HG03060 (cell line): ENCODE measurements at regions not wholly inside any gene's neighbourhood (a gene's known extent, or its start where the extent isn't known, plus 50 kb on each side); places are given as distances from the start of the nearest gene placed in this dataset.
"Not testable (repeated sequence)": the region's sequence is repeated elsewhere in the genome, so short reads cannot be mapped to it uniquely, and the experiment has no call there.

Experiments
- ATAC-seq: cut with Tn5 transposase; IDR thresholded peaks from one replicate; pipeline ENCODE4 v1.9.1; 2021; ENCODE audit warnings: low read depth, moderate number of reproducible peaks; ENCODE audit not compliant: unreplicated experiment

DNA sequence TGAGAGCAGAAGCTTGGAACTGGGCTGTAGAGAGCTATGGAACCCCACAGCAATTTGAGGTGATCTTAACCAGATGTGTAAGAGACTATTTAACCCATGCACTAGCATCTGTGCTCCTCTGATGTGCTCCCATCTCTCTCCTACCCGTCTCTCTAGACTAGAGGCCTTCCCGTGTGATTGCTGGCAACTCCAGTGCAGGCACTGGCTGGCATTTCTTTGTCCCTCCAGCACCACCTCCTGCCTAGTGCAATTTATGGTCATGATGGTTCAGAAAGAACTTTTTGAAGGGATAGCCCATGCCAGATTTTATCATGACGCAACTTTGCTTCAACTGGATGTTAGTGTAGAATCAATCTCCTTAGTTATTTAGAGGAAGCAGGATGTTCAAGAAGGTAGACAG, 193.0 kb downstream of the BCL2L11 start:
- not testable (repeated sequence) for ATAC-seq

DNA sequence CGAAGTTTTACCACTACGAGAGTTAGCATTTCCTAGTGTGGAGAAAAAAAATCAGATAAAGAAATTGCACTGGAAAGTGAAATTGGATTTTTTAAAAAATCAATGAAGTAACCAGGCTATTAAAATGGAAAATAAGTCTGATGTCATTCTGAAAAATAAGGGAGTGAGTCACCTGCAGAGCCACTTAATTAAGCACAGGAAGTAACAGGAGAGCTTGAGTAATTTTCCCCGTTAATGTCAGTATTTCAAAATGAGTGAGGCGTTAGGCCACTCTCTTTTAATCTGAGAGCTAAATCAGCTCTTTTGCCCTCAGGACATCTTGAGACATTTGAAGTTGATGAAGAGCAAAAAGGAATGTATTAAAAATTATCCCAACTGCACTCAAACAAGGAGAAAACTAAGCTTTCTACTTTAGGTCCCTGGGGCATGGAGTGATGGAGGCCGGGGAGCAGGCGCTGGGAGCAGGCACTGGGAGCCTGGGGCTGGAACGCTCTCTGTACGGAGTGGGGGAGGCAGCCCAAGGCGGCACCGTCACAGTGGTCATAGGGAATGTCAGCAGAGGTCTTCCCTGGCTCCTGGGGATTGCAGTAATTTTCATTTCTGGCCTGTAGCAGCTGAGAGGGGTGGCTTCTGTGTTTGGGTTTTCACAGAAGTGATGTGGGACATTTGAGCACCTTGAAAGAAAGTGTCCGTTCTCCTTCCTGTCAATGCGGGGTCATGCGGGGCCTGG, 194.6 kb downstream of the BCL2L11 start:
- ATAC-seq = not testable (repeated sequence)

DNA sequence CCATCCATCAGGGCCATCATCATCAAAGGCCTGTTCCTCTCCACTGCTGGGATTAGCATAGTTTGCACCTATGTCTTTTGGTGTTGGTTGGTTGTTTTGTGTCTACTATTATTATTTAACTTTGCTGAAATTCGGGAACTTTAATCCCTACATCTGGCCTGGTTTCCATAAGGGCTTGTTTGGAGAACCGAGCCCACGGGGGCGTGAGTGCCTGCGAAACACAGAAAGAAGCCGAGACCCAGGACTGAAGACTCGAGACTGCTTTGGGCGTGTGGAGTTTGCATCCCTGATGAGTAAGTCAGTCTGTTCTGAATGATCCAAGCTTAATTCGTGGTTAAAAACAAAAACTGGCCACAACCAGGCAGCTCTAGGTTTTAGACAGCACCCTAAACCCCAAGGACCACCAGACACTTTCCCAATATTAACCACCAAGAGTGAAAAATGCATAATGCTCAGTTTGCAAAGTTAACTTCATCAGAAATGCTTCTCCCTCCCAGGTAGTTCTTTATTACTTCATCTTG, 195.6 kb downstream of the BCL2L11 start:
- ATAC-seq = not testable (repeated sequence)

GRCh38 chr2:111316881-111317549, 196.3 kb downstream of the BCL2L11 start:
- ATAC-seq = not testable (repeated sequence)

DNA sequence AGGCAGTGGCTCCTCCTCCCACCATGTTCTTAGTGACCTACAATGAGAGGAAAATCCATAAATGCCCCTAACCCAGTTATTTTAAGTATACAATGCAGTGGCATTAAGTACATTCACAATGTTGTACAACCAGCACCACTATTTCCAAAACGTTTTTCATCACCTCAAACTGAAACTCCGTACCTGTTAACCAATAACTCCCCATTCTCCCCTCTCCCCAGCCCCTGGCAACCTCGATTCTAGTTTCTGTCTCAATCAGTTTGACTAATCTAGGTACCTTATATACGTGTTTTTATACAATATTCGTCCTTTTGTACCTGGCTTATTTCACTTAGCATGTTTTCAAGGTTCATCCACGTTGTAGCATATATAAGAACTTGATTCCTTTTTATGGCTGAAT, 198.8 kb downstream of the BCL2L11 start:
- ATAC-seq = not testable (repeated sequence)

DNA sequence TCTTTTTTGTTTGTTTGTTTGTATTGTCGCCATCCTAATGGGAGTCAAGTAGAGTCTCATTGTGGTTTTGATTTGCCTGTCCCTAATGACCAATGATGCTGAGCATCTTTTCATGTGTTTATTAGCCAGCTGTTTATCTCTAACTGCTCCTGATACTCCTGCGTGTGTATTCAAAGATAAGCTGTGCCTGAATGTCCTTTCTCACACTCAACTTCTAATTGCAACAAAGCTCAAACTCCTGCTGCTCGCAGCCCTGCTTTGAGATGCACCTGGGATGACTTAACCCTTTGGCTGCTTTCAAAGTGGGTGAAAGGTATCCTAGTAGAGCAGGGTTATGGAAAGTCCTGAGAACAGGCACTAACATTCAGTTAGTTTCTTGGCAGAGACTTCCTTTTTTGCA, 199.6 kb downstream of the BCL2L11 start:
- not testable (repeated sequence) for ATAC-seq

DNA sequence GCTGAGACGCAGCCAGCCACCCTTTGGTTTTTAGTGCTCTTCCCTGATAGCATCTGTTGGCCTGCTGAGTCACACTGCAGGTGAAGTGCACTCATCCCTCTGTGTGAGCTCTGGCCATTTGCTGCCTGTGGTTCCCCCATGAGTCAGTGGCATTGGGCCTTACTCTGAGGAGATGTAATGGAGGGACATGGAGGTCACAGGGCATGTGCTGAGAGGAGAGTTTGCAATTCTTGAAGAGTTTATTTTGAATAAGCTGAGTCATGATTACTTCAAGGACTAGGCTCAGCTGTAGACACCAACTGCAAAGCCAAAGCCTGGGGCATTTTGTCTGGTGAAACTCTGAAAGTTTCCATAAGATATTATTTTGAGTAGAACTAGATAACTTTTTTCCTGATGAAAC, 200.3 kb downstream of the BCL2L11 start:
- not testable (repeated sequence) for ATAC-seq

DNA sequence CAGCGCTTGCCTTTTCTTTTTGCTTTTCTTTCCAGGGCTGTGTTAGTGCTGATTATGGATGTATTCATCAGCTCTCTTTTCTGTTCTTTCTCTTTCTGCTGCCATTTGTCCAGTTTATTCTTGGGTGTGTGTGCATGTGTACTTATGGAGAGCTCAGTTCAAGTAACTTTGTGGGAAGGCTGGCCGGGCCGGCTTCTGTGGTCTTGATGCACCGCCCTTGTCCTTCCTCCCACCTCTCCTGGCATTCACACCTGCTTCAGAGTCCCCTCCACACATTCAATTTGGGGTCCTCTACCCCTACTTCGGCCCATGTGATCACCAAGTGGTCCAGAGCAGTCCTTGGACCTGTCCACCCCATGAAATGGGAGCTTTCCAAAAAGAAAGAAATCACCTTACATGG, 202.7 kb downstream of the BCL2L11 start:
- ATAC-seq = not testable (repeated sequence)

GRCh38 chr2:111327726-111328125, 207.0 kb downstream of the BCL2L11 start:
- ATAC-seq = not testable (repeated sequence)

DNA sequence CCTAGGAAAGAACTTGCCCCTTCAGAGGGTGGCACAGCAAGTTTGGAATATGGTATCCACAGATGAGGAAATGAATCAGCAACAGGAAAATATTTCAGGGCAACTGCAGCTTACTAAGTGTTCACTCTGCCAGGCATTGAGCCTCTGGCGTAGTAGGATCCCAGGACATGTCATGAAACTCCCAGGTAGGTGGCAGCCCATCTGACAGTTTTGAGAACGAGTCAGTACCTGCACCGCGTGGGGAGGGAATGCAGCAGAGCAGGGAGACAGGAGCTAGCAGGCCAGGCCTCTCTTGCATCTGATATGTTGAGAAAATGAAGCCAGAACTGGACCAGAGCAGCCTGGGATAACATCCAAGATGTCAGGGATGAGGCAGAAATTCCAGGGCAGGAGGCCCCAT, 208.6 kb downstream of the BCL2L11 start:
- ATAC-seq = not testable (repeated sequence)

GRCh38 chr2:111331099-111331724, 210.5 kb downstream of the BCL2L11 start:
- not testable (repeated sequence) for ATAC-seq

DNA sequence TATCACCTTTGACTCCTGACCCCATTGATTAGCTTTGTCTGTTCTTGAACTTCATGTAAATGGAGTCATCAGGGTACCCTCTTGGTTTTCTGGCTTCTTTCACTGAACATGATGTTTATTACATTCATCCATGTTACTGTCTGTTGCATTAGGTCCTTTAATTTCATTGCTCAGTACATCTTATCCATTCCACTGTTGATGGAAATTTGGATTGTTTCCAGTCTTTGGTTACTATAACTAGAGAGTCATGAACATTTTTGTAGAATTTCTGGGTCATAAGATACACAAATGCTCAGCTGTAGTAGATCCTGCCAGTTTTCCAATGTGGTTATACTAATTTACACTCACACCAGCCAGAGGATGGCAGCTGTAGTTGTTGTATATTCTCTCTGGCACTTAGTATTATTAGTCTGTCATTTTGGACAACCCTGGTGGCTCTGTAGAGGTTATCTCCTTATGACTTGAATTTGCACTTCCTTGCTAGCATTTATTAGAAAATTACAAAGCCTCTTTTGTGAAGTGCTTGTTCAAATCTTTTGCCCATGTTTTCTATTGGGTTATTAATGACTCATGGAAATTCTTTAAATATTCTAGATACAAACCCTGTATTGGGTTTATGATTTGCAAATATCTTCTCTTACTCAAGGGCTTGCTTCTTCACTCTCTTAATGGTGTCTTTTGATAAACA, 214.7 kb downstream of the BCL2L11 start:
- ATAC-seq = not testable (repeated sequence)

DNA sequence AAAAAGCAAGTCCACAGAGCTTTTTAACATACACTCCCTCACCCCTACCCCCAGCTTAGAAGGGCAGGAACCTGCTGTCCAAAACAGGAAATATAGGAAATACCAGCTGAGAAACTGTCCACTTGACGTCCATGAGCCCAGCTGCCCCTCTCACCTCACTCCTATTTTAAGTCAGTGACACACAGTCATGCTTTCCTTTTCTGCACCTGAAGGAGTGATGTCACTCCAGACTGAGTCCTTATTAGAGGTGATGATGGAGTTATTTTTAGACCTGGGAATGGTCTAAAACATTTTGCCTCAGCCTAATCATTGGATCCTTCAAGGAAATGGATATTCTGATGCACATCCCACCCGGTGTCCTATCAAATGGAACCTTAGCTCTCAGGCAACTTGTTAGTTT, 217.8 kb downstream of the BCL2L11 start:
- not testable (repeated sequence) for ATAC-seq

GRCh38 chr2:111339476-111339875, 218.8 kb downstream of the BCL2L11 start:
- not testable (repeated sequence) for ATAC-seq

DNA sequence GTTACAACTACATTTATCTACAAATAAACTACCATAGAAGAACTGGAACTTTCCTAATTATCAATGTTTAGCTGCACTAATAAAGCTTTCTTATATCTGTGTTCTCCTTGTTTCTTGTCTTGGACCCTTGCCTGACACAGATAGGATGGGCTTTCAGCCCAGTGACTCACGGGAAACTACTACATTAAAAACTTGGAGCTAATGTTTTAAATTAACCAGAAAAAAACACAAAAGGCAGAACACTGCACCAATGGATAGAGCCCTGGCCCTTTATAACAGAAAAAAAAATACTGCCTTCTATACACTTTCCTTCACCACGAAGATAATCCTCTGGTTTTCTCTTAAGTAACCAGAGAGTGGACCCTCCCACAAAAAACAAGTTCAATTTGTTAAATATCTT, 223.9 kb downstream of the BCL2L11 start:
- ATAC-seq = not testable (repeated sequence)

DNA sequence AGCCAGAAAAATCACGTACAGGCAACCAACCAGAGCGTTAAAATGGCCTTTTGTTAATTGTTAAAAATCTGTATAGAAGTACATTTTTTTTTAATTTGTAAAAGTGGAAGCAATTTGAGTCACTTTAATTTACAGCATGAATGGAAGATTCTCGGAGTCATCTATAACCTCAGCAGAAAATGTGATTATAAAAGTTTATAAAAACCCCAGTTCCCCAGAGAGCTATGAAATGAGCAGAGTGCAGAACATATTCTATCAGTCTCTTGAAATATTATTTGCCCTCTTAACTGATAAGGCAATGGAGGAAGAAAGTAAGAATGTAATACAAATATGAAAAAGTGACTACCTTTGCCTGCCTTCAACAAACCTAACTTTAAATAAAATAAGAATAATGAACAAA, 224.7 kb downstream of the BCL2L11 start:
- ATAC-seq = not testable (repeated sequence)

DNA sequence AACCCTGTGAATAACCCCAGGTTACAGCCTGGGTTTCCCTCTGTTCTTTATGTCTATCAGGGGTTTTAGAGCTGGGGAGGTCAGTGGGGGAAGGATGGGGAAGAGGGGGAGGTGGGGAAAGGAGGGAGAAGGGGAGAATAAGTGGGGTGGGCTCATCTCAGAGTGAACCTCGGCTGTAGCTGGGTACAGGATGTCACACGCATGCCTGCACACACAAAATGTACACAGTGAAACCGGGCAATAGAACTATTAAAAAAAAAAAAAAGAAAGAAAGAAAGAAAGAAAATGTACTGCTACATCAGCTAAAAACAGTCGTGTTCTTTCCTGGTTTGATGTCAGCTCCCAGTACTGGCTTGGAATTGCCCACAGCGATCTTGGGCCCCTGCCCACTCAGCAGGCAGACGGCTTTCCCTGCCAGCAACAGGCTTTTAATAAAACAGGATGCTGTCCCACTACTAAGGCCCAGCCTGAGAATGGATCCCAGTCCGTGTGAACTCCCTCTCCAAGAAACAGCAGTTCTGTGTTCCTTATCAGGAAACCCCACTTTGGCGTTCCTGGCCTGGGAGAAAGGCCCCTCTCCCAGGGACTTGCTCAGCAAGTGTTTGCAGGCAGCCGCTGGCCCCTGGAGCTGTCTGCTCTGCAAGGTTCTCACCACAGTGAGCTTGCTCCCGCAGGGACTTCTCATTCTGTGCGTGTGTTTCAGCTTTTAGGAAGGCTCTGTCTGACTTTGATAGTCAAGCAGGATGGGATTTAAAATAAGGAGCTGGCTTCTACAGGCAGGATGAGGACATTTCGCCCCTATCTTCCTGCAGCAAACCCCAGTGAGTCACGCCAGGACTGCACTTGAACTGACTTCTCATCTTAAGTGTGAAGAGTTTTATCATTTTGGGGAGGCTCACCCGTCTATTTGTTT, 225.6 kb downstream of the BCL2L11 start:
- ATAC-seq = not testable (repeated sequence)

- not testable (repeated sequence) for ATAC-seq
These were observed 227.0 kb downstream of the BCL2L11 start for GRCh38 chr2:111347695-111348094.

- not testable (repeated sequence) for ATAC-seq
These were observed 227.6 kb downstream of the BCL2L11 start for GRCh38 chr2:111348316-111348715.
